Osteoblast (primary cell): ENCODE measurements at regions not wholly inside any gene's neighbourhood (a gene's known extent, or its start where the extent isn't known, plus 50 kb on each side); places are given as distances from the start of the nearest gene placed in this dataset.

Experiments
- DNase-seq: peaks from one replicate; pipeline ENCODE4 v3.0.0; 2011; ENCODE audit warnings: low spot score, mixed read lengths; ENCODE audit not compliant: insufficient read length; ENCODE audit errors: missing footprints
- H2AFZ ChIP-seq: 2 replicates; pipeline ENCODE4 v1.6.0; 2011; ENCODE audit warnings: mild to moderate bottlenecking, low read length
- H3K27ac ChIP-seq: 2 replicates; pipeline ENCODE4 v1.5.1; 2011; ENCODE audit warnings: mild to moderate bottlenecking, low read depth, low read length, moderate library complexity
- H3K27me3 ChIP-seq: 2 replicates; pipeline ENCODE4 v1.6.0; 2012; ENCODE audit warnings: mild to moderate bottlenecking, control low read depth, inconsistent platforms, low read length, moderate library complexity; ENCODE audit not compliant: insufficient read depth
- H3K36me3 ChIP-seq: 2 replicates; pipeline ENCODE4 v1.5.1; 2011; ENCODE audit warnings: mild to moderate bottlenecking, low read length, control low read depth, moderate library complexity; ENCODE audit not compliant: insufficient read depth
- H3K4me1 ChIP-seq: 2 replicates; pipeline ENCODE4 v1.5.1; 2011; ENCODE audit warnings: mild to moderate bottlenecking, low read length, control low read depth, moderate library complexity; ENCODE audit not compliant: insufficient read depth
- H3K4me2 ChIP-seq: 2 replicates; pipeline ENCODE4 v1.6.0; 2011; ENCODE audit warnings: mild to moderate bottlenecking, low read length; ENCODE audit not compliant: insufficient read depth
- H3K4me3 ChIP-seq: fragments of 200-600 bp; sonication (generic); 3 replicates; pipeline ENCODE4 v1.5.1; 2012; ENCODE audit warnings: mild to moderate bottlenecking, low read length, inconsistent platforms; ENCODE audit not compliant: insufficient read depth
- H3K79me2 ChIP-seq: 2 replicates; pipeline ENCODE4 v1.6.0; 2012; ENCODE audit warnings: mild to moderate bottlenecking, low read length, control low read depth, inconsistent platforms; ENCODE audit not compliant: insufficient read depth
- H3K9me3 ChIP-seq: 2 replicates; pipeline ENCODE4 v1.5.1; 2011; ENCODE audit warnings: low read depth, low read length, control low read depth
- H4K20me1 ChIP-seq: 2 replicates; pipeline ENCODE4 v1.6.0; 2012; ENCODE audit warnings: mild to moderate bottlenecking, low read length, control low read depth; ENCODE audit not compliant: insufficient read depth
- TF ChIP-seq, protein P1 (sequence below): IDR thresholded peaks from 2 replicates; pipeline ENCODE4 v1.5.1; 2011; ENCODE audit warnings: mild to moderate bottlenecking, low read depth, low read length, moderate library complexity; ENCODE audit errors: extremely low read depth

DNA sequence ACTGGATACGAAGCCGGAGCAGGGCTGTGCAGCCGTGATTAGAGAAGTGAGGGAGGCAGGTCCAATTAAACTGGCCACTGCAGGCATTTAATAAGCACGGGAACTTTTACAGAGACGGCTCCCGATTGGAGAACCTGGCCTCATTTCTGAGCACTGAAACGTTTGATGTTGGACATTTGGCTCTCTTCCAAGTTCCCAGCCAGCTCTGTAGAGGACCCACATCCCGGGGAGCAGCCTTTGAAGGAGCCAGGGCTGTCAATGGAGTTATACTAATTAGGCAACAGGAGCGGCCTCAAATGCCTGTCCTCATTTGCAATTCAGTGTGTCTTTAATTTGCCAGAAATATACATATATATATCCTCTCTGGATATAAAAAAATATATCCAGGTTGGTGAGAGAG lies 499.4 kb upstream of the C16orf82 start:
- Histone ChIP-seq H3K9me3 (no peaks in the 10 kb centered on the region), H2AFZ (no peak overlapping the region), H3K27ac (no peak overlapping the region), H3K4me1 (no peaks in the 10 kb centered on the region), H4K20me1 (no peaks in the 10 kb centered on the region), H3K36me3 (no peaks in the 10 kb centered on the region), H3K79me2 (no peaks in the 10 kb centered on the region), H3K27me3 (no peaks in the 10 kb centered on the region), H3K4me2 (no peak overlapping the region), H3K4me3 (no peak overlapping the region)
- TF ChIP-seq, protein P1, sequence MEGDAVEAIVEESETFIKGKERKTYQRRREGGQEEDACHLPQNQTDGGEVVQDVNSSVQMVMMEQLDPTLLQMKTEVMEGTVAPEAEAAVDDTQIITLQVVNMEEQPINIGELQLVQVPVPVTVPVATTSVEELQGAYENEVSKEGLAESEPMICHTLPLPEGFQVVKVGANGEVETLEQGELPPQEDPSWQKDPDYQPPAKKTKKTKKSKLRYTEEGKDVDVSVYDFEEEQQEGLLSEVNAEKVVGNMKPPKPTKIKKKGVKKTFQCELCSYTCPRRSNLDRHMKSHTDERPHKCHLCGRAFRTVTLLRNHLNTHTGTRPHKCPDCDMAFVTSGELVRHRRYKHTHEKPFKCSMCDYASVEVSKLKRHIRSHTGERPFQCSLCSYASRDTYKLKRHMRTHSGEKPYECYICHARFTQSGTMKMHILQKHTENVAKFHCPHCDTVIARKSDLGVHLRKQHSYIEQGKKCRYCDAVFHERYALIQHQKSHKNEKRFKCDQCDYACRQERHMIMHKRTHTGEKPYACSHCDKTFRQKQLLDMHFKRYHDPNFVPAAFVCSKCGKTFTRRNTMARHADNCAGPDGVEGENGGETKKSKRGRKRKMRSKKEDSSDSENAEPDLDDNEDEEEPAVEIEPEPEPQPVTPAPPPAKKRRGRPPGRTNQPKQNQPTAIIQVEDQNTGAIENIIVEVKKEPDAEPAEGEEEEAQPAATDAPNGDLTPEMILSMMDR = no peak
- DNase-seq = no peak

DNA sequence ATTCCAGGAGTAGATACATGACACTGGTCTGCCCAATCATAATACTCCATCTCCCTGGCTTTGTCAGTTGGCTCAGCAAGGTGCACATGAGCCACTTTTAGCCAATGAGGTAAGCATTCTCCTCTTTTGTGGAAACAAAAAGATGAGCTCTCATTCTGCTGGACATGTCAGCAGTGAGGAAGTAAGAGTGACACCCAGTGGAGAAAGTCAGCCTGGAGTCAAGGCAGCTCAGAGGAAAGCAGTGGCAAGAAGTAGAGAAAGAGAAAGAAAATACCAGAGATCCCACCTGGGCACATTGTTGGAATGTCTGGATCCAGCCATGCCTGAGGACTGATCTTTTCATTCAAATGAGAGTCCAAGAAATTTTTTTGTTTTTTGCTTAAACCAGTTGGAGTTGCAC lies 496.9 kb upstream of the C16orf82 start:
- H3K27me3 ChIP-seq = no peaks in the 10 kb centered on the region
- no peak for DNase-seq
- no peaks in the 10 kb centered on the region for H3K9me3 ChIP-seq
- H2AFZ ChIP-seq = no peak overlapping the region
- no peak overlapping the region for H3K4me2 ChIP-seq
- no peaks in the 10 kb centered on the region for H4K20me1 ChIP-seq
- no peak overlapping the region for H3K4me3 ChIP-seq
- no peaks in the 10 kb centered on the region for H3K4me1 ChIP-seq
- no peak overlapping the region for H3K27ac ChIP-seq
- TF ChIP-seq, protein P1 = no peak
- no peaks in the 10 kb centered on the region for H3K36me3 ChIP-seq
- H3K79me2 ChIP-seq = no peaks in the 10 kb centered on the region

GRCh38 chr16:26578748-26579147 lies 488.0 kb upstream of the C16orf82 start:
- Histone ChIP-seq H3K9me3 (peaks cover 2% of the 10 kb centered on the region), H2AFZ (no peak overlapping the region), H3K4me3 (no peak overlapping the region), H4K20me1 (no peaks in the 10 kb centered on the region), H3K4me2 (no peak overlapping the region), H3K27ac (no peak overlapping the region), H3K27me3 (no peaks in the 10 kb centered on the region), H3K4me1 (no peaks in the 10 kb centered on the region), H3K36me3 (no peaks in the 10 kb centered on the region), H3K79me2 (no peaks in the 10 kb centered on the region)
- TF ChIP-seq, protein P1 = no peak
- DNase-seq = no peak

DNA sequence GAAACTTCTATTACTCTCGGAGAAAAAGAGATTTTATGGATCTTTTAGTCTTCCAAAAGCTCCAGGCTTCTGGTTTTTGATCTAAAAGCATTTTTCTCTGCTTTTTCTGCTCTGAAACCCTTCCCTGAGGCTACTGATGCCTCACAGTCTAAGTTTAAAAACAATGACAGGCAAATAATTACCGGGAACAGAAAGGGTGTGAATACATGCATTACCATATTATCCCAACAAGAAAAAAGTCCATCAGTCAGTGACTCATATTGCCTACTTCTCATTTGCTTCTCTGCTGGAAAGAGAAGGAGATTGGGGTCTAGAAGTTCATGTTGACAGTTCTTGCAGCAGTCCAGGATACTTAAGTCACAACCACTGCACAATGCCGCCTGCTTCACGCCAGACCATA lies 482.9 kb upstream of the C16orf82 start:
- Histone ChIP-seq H3K4me2 (no peak overlapping the region), H4K20me1 (no peaks in the 10 kb centered on the region), H3K27ac (no peak overlapping the region), H2AFZ (no peak overlapping the region), H3K4me1 (no peaks in the 10 kb centered on the region), H3K27me3 (no peaks in the 10 kb centered on the region), H3K36me3 (no peaks in the 10 kb centered on the region), H3K79me2 (no peaks in the 10 kb centered on the region), H3K9me3 (no peaks in the 10 kb centered on the region), H3K4me3 (no peak overlapping the region)
- no peak for DNase-seq
- TF ChIP-seq, protein P1 = no peak
